WTC11 (cell line): ENCODE measurements at regions not wholly inside any gene's neighbourhood (a gene's known extent, or its start where the extent isn't known, plus 50 kb on each side); places are given as distances from the start of the nearest gene placed in this dataset.

Source experiments
- CTCF ChIP-seq: fragments of 200-600 bp; IDR thresholded peaks from 2 replicates; pipeline ENCODE4 v1.8.0; 2022; ENCODE audit warnings: antibody characterized with exemption
- MAX ChIP-seq: sonication (generic); formaldehyde crosslinking; IDR thresholded peaks from 2 replicates; pipeline ENCODE4 v1.8.0; 2022; ENCODE audit warnings: mild to moderate bottlenecking, missing genetic modification reagents
- ZNF263 ChIP-seq: sonication (generic); formaldehyde crosslinking; IDR thresholded peaks from 2 replicates; pipeline ENCODE4 v1.8.1; 2022; ENCODE audit warnings: low read depth, mild to moderate bottlenecking, moderate library complexity, missing genetic modification reagents

- TF ChIP-seq CTCF (no peak), MAX (no peak), ZNF263 (CRISPR knock-in tag) (no peak)
Observed at GRCh38 chr5:124801551-124801950, 55.1 kb upstream of the ZNF608 start.
